A549 (cell line): ENCODE measurements at regions not wholly inside any gene's neighbourhood (a gene's known extent, or its start where the extent isn't known, plus 50 kb on each side); places are given as distances from the start of the nearest gene placed in this dataset.

Experiments
- CTCF ChIP-seq: fragments of >200 bp; sonication (Bioruptor Twin); formaldehyde crosslinking; IDR thresholded peaks from 3 replicates; pipeline ENCODE4 v1.5.1; 2016
- ESRRA ChIP-seq: fragments of 150-350 bp; IDR thresholded peaks from 2 replicates; pipeline ENCODE4 v1.6.1; 2014; ENCODE audit warnings: mild to moderate bottlenecking, low read length, borderline replicate concordance
- POLR2A ChIP-seq: IDR thresholded peaks from 2 replicates; pipeline ENCODE4 v1.6.1; 2012; ENCODE audit warnings: mild to moderate bottlenecking, low read length
- RAD21 ChIP-seq, 2 experiments: fragments of >200 bp in 1 of 2; sonication (Bioruptor Twin) in 1 of 2; formaldehyde crosslinking in 1 of 2; IDR thresholded peaks in 1 of 2; conservative IDR thresholded peaks in 1 of 2; 2 replicates in 1 of 2; 3 replicates in 1 of 2; pipeline ENCODE4 v1.6.1; 2012 to 2018; ENCODE audit warnings: inconsistent platforms in 1 of 2

GRCh38 chr13:78061806-78062205 is 143.2 kb upstream of the EDNRB start:
- TF ChIP-seq CTCF (no peak), ESRRA (no peak), RAD21 (conservative IDR thresholded peaks at IDR 0.05 in 1 of 2, IDR thresholded peaks at IDR 0.05 in 1 of 2) (no peak), POLR2A (no peak)
